ENCODE measurements at regions not wholly inside any gene's neighbourhood (a gene's known extent, or its start where the extent isn't known, plus 50 kb on each side); places are given as distances from the start of the nearest gene placed in this dataset.
"Not testable (repeated sequence)": the region's sequence is repeated elsewhere in the genome, so short reads cannot be mapped to it uniquely, and the experiment has no call there.

GRCh38 chr4:96342790-96343455, 503.0 kb downstream of the PDHA2 start:
- no peak for DNase-seq

DNA sequence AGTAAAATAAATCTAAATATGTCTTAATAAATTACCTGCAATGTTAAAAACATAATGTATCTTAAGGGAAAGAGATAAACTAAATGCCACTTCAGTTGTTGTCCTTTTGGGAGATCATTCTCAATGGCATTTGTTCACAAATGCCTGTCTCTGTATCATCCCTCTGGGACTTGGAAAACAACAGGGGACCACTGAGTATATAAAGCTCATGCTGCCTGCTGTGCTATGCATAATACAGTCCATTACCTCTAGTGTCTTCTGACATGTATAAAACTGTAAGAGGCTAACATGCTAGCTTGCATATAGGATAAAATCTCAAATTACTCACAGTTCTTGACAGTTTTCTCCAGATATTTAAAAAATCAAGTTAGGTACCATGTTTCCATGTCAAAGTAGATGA, 503.9 kb downstream of the PDHA2 start:
- DNase-seq, result no peak

DNA sequence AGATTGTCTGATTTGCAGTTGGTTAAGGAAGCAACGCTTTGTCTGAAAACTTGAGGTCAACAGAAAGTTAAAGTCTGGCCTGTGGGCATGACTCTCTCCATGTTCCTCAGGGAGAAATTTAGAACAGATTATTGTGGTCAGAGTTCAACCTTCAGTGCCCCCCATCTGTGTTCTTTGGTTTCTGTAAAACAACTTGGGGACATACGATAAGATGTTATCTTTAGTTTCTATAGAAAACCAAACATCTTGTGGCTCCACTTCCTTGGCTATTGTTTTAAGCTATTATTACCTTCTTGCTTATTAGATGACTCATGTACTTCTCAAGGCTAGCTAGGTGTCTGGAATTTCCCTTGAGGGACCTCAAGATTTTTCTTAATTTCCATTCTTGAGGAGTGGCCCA, 507.7 kb downstream of the PDHA2 start:
- DNase-seq, result no peak

- peak in 1 of 2 experiments; percentile 7 for DNase-seq
Observed at GRCh38 chr4:96352051-96352517, 512.2 kb downstream of the PDHA2 start.

DNA sequence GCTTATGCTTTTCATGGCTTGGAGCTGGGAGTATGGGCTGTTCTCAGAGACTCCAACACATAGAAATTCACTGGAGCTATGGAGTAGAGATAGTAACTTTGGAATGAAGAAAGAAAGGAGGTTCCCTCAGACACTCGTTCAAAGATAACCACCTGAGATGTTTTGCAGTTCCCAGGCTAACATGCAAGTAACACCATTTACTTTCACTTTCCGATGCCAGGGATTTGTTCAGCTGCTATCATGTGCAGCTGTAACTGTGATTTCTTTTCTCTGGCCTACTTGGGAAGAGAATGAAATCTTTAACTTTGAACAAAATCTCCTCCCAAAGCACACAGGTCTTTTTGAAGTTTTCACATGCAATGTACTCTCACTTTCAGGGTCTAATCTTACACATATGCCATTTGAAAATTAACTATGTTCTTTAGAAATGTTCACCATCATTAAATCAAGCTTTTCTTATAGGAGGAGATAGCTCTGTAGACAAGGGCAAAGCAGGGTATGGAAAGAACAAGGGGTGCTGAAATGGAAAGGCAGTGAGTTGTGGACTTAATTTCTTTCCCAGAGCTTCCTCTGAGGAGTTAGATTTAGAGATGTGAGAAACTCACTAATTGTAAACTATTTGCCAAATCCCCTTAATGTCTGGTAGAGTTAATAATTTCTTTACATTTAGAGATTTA, 514.3 kb downstream of the PDHA2 start:
- no peak for DNase-seq

DNA sequence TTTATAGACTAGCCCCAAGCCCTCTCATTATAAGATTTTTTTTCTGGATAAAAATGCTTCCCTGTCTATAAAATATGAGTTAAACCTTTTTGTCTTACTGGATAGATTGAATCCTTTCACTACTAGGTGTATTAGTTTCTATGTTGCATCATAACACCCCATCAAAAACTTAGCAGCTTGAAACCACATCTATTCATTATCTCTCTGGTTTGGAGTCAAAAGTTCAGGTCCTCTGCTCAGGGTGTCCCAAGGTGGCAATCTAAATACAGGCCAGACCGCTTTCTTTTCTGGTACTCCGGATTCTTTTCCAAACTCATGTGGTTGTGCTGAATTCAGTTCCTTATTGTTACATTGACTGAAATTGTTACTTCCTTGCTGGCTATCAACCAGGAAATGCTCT, 515.5 kb downstream of the PDHA2 start:
- no peak for DNase-seq

GRCh38 chr4:96356591-96357370, 516.9 kb downstream of the PDHA2 start:
- no peak for DNase-seq

- DNase-seq, result no peak
Observed at GRCh38 chr4:96366632-96367031, 526.7 kb downstream of the PDHA2 start.

GRCh38 chr4:96375367-96375766, 535.5 kb downstream of the PDHA2 start:
- no peak for DNase-seq

- DNase-seq, result no peak
Observed at GRCh38 chr4:96379524-96379923, 539.6 kb downstream of the PDHA2 start.

DNA sequence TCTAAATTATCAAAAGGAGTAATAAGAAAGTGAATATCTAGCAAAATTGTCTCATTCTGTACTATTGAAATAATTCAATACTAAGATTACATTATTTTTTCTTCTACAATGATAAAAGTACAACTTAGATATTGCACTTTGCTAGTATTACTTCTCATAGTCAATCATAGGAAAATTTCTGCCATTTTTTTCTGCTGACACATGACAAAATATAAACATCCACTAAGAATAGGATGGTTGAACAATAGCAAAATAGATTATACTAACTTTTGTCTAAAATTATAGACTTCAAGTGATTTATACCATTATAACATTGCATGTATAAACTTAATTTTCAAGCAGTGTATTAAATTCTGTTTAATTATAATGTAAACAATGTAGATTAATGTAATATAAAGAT, 540.2 kb downstream of the PDHA2 start:
- no peak for DNase-seq

GRCh38 chr4:96383349-96383748, 543.5 kb downstream of the PDHA2 start:
- DNase-seq, result no peak

- no peak for DNase-seq
Observed at GRCh38 chr4:96389770-96390169, 549.9 kb downstream of the PDHA2 start.

- no peak for DNase-seq
Observed at GRCh38 chr4:96390404-96390803, 550.5 kb downstream of the PDHA2 start.

- DNase-seq, result no peak
Observed at GRCh38 chr4:96395747-96396146, 555.9 kb downstream of the PDHA2 start.

DNA sequence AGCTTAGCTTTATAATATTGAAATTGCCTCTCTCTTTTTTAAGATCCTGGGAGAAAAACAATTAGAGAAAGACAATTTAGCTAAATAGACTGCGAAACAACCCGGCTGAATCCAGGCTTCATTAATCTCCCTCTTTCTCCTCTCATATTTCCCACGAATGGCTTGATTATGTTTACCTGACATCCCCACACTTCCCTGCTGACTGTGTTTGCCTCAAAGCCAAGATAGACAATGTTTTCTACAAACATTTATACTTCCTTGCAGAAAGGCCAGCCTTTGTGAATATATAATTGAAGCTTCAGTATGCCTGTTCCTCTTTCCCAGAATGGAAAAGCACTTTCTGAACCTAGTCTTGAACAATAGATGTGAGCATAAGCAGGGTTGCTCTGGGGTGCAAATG, 566.8 kb downstream of the PDHA2 start:
- DNase-seq, result no peak

- no peak for DNase-seq
Observed at GRCh38 chr4:96407225-96407624, 567.3 kb downstream of the PDHA2 start.

DNA sequence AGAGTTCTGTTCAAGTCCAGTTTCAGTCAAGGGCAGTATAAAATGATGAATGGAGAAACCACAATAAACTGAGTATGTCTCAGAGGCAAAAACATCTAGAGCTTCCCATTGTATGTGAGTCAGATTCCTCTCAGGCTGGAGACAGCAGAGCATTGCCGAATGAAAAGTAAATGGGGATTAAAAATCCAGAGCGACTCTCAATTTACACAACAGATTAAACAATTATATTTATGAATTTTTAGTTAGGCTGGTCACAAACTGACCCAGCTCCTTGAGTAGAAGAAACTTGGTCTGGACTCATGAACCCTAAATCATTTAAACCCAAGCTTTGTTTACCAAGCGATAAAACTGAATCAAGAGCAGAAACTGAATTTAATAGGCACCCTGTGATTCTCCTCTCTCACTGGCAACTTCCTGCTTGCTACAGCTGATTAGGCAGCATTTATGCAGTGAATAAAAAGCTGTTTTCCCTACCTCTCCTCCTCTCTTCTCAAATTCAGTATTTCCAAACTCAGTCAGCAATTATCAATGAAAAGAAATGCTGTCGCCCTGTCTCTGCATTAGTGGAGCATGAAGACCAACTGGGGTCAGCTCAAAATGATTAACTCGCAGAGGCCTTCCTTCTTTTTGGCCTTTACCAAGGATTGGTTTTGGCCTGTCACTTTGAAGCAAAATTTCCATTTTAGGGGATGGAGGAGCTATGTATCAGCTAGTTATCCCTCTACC, 568.0 kb downstream of the PDHA2 start:
- DNase-seq, result no peak

- not testable (repeated sequence) for DNase-seq
Observed at GRCh38 chr4:96414853-96415252, 575.0 kb downstream of the PDHA2 start.

DNA sequence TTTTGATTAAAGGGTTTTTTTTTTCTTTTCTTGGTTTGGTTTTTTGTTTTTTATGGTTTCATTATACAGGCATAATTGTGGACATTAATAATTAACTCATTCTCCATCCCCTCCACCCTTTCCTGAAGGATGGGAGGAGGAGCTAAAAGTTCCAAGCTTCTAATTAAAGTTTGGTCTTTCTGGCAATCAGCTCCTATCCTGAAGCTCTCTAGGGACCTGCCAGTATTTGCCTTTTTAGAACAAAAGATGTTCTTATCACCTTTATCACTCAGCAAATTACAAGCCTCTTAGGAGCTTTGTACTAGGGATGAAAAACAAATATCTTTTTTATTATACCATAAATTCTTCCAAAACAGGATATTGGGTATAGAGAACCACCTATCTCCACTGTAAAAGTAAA, 589.8 kb downstream of the PDHA2 start:
- DNase-seq, result no peak

DNA sequence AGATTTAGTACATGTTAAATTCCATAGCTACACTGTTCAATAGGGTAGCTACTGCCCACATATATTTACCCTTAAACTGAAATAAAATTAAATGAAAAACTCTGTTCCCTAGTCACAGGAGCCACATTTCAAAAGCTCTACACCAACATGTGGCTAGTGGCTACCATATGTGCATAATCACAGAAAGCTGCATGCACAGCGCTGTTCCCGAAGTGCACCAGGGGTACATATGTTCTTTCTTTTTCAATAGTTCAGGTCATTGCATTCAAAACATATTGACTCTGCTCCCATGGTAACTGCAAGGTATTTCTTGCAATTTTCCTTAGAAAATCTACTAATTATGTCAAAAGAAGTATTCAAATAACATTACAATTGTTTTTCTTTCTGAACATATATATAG, 591.2 kb downstream of the PDHA2 start:
- no peak for DNase-seq

DNA sequence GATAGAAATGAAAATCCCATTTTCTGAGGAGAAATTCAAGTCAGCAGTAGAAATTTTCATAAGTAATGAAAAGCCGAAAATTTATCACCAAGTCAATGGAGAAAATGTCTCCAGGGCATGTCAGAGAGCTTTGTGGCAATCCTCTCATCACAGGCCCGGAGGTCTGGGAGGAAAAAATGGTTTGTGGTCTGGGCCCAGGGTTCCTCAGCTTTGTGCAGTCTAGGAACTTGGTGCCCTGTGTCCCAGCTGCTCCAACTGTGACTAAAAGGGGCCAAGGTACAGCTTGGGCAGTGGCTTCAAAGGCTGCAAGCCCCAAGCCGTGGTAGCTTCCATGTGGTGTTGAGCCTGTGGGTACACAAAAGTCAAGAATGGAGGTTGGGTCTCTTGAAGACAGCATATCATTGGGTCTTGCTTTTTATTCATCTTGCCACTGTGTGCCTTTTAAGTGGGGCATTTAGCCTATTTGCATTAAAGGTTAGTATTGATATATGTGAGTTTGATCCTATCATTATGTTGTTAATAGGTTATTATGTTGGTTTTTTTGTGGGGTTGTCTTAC, 608.5 kb downstream of the PDHA2 start:
- DNase-seq, result no peak

All from activated CD4-positive, alpha-beta T cell treated with anti-CD3 and anti-CD28 coated beads, Interleukin-2, amount 50 U/mL, for 48 hours (primary cell).